ENCODE measurements at regions not wholly inside any gene's neighbourhood (a gene's known extent, or its start where the extent isn't known, plus 50 kb on each side); places are given as distances from the start of the nearest gene placed in this dataset.

- intact Hi-C loops (cut with micrococcal nuclease) = no loop called here
- H3K9me3 ChIP-seq (replicated peaks) = no peaks in the 10 kb centered on the region
- no peaks in the 10 kb centered on the region for H3K36me3 ChIP-seq
- TF ChIP-seq, protein P1, sequence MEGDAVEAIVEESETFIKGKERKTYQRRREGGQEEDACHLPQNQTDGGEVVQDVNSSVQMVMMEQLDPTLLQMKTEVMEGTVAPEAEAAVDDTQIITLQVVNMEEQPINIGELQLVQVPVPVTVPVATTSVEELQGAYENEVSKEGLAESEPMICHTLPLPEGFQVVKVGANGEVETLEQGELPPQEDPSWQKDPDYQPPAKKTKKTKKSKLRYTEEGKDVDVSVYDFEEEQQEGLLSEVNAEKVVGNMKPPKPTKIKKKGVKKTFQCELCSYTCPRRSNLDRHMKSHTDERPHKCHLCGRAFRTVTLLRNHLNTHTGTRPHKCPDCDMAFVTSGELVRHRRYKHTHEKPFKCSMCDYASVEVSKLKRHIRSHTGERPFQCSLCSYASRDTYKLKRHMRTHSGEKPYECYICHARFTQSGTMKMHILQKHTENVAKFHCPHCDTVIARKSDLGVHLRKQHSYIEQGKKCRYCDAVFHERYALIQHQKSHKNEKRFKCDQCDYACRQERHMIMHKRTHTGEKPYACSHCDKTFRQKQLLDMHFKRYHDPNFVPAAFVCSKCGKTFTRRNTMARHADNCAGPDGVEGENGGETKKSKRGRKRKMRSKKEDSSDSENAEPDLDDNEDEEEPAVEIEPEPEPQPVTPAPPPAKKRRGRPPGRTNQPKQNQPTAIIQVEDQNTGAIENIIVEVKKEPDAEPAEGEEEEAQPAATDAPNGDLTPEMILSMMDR (IDR thresholded peaks at IDR 0.05; ENCODE audit: borderline replicate concordance) = no peak
- no peak overlapping the region for H3K4me3 ChIP-seq
- no peaks in the 10 kb centered on the region for H3K4me1 ChIP-seq
- H3K27me3 ChIP-seq (ENCODE audit: low read depth) = no peaks in the 10 kb centered on the region
- DNase-seq = no peak
- no peak overlapping the region for H3K27ac ChIP-seq (replicated peaks)
Measured at GRCh38 chr13:104693126-104693525, 1626.9 kb upstream of the SLC10A2 start.

DNA sequence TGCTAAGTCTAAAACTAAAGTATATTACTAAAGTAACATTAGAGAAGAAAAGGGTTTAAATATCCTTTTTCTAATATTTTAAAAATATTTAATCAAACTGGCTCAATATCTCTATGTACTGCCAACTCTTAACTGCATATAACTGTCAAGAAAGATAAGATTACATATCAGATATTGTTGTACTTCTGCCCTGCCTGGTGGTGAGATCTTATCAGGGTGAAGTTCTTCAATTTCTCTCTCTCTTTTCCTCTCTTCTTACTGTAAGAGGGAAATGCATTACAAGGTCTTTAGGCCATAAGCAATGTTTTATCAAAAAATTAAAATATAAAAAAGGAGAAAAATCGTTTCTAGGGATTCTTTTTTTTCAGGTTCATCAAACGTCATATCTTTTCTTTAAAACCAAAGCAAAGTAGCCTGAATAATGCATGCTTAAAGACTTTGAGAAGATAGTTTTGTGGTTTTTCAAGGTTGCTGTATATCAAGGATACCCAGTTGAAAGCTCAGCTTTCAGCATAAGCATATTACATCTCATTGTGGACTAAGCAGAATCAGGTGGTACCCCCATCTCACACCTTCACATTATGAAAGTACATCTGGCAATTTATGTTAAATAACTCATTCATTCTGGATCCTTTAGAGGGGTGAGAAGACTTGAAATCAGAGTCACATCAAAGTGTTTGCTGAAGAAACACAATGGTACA is 1625.7 kb upstream of the SLC10A2 start:
- H3K9me3 ChIP-seq (replicated peaks) = no peaks in the 10 kb centered on the region
- H3K4me3 ChIP-seq = no peak overlapping the region
- DNase-seq = no peak
- H3K36me3 ChIP-seq = no peaks in the 10 kb centered on the region
- intact Hi-C loops (cut with micrococcal nuclease) = no loop called here
- TF ChIP-seq, protein P1 (IDR thresholded peaks at IDR 0.05; ENCODE audit: borderline replicate concordance) = no peak
- no peak overlapping the region for H3K27ac ChIP-seq (replicated peaks)
- H3K4me1 ChIP-seq = no peaks in the 10 kb centered on the region
- H3K27me3 ChIP-seq (ENCODE audit: low read depth) = no peaks in the 10 kb centered on the region

- no peaks in the 10 kb centered on the region for H3K4me1 ChIP-seq
- H3K27me3 ChIP-seq (ENCODE audit: low read depth) = no peaks in the 10 kb centered on the region
- H3K9me3 ChIP-seq (replicated peaks) = no peaks in the 10 kb centered on the region
- intact Hi-C loops (cut with micrococcal nuclease) = no loop called here
- TF ChIP-seq, protein P1 (IDR thresholded peaks at IDR 0.05; ENCODE audit: borderline replicate concordance) = no peak
- H3K27ac ChIP-seq (replicated peaks) = no peak overlapping the region
- H3K36me3 ChIP-seq = no peaks in the 10 kb centered on the region
- H3K4me3 ChIP-seq = no peak overlapping the region
- no peak for DNase-seq
Measured at GRCh38 chr13:104686484-104686883, 1620.3 kb upstream of the SLC10A2 start.

DNA sequence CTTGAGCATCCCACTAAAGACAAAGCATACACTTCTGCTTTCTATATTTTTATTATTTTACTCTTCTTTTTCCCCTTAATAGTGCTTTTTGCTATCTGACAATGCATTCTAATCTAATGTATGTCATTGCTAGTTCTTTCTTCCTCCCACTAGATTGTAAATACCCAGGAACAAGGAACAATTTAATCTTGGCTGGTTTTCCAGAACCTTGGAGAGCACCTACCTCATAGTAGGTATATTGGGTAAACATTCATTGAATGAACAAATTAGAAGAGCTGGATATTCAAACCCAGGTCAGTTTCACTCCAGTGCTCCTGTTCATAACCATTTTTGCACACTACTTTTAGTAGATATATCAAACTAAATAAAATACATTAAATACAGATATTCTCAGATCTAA is 1617.6 kb upstream of the SLC10A2 start:
- Histone ChIP-seq H3K4me3 (no peak overlapping the region), H3K9me3 (replicated peaks) (no peaks in the 10 kb centered on the region), H3K36me3 (no peaks in the 10 kb centered on the region), H3K4me1 (no peaks in the 10 kb centered on the region), H3K27ac (replicated peaks) (no peak overlapping the region), H3K27me3 (ENCODE audit: low read depth) (no peaks in the 10 kb centered on the region)
- intact Hi-C loops (cut with micrococcal nuclease) = no loop called here
- TF ChIP-seq, protein P1 (IDR thresholded peaks at IDR 0.05; ENCODE audit: borderline replicate concordance) = no peak
- DNase-seq = no peak

DNA sequence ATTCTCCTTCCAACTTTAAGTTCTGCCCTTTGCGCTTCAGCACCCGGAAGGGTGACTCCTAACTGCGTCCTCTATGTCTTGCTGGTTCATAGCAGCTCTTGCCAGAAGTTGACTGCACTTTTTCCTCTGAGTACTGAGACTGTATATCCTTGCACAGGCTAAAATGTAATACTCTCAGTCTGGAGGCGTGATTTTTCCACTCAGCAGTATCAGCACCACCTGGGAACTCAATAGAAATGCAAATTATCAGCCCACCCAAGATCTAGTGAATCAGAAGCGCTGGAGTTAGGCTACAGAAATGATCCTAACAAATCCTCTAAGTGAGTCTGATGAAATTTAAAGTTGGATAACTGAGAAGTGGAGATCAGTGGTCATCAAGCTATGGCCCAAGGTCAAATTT is 1611.9 kb upstream of the SLC10A2 start:
- Histone ChIP-seq H3K27ac (replicated peaks) (no peak overlapping the region), H3K36me3 (no peaks in the 10 kb centered on the region), H3K9me3 (replicated peaks) (no peaks in the 10 kb centered on the region), H3K27me3 (ENCODE audit: low read depth) (no peaks in the 10 kb centered on the region), H3K4me1 (no peaks in the 10 kb centered on the region), H3K4me3 (no peak overlapping the region)
- TF ChIP-seq, protein P1 (IDR thresholded peaks at IDR 0.05; ENCODE audit: borderline replicate concordance) = no peak
- intact Hi-C loops (cut with micrococcal nuclease) = no loop called here
- no peak for DNase-seq
